ENCODE measurements at regions not wholly inside any gene's neighbourhood (a gene's known extent, or its start where the extent isn't known, plus 50 kb on each side); places are given as distances from the start of the nearest gene placed in this dataset.

DNA sequence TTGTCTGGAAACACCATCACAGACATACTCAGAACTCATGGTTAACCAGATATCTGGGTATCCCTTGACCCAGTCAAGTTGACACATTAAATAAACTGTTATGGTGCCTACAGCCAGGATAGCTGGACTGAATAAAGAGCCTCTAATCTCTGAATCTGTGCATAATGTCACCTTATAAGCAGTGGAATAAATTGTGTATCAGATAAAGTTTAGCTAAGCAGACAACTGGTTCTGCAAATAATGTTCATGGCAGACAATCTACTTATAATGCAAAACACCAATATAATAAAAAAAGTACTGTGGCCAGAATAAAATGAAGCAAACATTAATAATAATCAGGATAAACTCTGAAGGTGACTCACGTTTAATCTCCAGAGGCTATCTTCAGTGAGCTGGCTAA lies 628.5 kb upstream of the FAT3 start:
- TF ChIP-seq, protein P1, sequence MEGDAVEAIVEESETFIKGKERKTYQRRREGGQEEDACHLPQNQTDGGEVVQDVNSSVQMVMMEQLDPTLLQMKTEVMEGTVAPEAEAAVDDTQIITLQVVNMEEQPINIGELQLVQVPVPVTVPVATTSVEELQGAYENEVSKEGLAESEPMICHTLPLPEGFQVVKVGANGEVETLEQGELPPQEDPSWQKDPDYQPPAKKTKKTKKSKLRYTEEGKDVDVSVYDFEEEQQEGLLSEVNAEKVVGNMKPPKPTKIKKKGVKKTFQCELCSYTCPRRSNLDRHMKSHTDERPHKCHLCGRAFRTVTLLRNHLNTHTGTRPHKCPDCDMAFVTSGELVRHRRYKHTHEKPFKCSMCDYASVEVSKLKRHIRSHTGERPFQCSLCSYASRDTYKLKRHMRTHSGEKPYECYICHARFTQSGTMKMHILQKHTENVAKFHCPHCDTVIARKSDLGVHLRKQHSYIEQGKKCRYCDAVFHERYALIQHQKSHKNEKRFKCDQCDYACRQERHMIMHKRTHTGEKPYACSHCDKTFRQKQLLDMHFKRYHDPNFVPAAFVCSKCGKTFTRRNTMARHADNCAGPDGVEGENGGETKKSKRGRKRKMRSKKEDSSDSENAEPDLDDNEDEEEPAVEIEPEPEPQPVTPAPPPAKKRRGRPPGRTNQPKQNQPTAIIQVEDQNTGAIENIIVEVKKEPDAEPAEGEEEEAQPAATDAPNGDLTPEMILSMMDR (IDR thresholded peaks at IDR 0.05), result no peak
- TF ChIP-seq EP300 (IDR thresholded peaks at IDR 0.05) (no peak), POLR2A (IDR thresholded peaks at IDR 0.05) (no peak)
